Gastrocnemius medialis (tissue), 4 donors: ENCODE measurements at regions not wholly inside any gene's neighbourhood (a gene's known extent, or its start where the extent isn't known, plus 50 kb on each side); places are given as distances from the start of the nearest gene placed in this dataset.

Source experiments
- POLR2A ChIP-seq, 2 donors: fragments of 450-650 bp; IDR thresholded peaks; one replicate each; pipeline ENCODE4 v1.6.1; 2017; ENCODE audit warnings: antibody characterized with exemption in 2 of 2, mild to moderate bottlenecking in 2 of 2, moderate library complexity in 2 of 2
- TF ChIP-seq, protein P1 (sequence below), 5 experiments: fragments of 450-650 bp in 3 of 5; fragments of 200-600 bp in 2 of 5; sonication (generic) in 2 of 5; IDR thresholded peaks in 4 of 5; conservative IDR thresholded peaks in 1 of 5; 1 replicate in 4 of 5; 2 replicates in 1 of 5; pipeline ENCODE4 v1.5.1; 2016 to 2019; ENCODE audit warnings: antibody characterized with exemption in 5 of 5, mild to moderate bottlenecking in 3 of 5, moderate library complexity in 3 of 5

DNA sequence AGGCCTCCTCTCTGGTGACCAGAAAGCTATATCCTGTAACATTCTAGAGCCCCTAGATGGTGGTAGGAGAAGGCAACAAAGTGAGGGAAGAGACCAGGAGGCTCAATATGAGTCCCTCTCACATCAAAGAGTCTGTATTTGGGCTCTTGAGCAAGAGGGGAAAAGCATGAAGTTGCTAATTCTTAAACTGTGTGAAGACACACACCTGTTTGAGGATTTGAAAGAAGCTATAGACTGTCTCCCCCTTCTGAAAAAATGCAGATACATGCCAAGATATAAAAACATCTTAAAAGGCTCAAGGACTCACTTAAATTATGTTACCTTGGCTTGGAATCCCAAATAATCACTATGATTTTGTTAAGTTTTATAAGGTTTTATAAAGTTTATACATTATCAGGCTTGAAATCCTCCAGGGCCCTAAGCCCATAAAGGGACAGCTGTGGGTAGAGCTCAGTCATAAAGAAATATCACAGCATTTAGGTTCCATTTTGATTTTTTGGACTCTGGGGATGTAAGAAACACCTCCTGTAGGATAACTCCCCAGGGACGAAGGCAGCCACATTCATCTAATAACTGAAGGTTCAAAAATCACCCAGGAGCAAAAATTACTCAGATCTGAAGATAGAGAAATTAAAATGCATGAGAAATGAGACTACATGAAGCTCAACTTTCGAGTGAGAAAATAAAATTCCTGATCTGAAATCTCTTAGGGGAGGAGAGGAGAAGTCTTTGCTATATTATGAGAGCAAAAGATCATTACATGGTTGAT lies 136.1 kb upstream of the LGALSL start:
- TF ChIP-seq, protein P1, sequence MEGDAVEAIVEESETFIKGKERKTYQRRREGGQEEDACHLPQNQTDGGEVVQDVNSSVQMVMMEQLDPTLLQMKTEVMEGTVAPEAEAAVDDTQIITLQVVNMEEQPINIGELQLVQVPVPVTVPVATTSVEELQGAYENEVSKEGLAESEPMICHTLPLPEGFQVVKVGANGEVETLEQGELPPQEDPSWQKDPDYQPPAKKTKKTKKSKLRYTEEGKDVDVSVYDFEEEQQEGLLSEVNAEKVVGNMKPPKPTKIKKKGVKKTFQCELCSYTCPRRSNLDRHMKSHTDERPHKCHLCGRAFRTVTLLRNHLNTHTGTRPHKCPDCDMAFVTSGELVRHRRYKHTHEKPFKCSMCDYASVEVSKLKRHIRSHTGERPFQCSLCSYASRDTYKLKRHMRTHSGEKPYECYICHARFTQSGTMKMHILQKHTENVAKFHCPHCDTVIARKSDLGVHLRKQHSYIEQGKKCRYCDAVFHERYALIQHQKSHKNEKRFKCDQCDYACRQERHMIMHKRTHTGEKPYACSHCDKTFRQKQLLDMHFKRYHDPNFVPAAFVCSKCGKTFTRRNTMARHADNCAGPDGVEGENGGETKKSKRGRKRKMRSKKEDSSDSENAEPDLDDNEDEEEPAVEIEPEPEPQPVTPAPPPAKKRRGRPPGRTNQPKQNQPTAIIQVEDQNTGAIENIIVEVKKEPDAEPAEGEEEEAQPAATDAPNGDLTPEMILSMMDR (IDR thresholded peaks at IDR 0.05 in 4 of 5, conservative IDR thresholded peaks at IDR 0.05 in 1 of 5), result no peak
- TF ChIP-seq POLR2A (IDR thresholded peaks at IDR 0.05), result no peak
